ENCODE measurements at regions not wholly inside any gene's neighbourhood (a gene's known extent, or its start where the extent isn't known, plus 50 kb on each side); places are given as distances from the start of the nearest gene placed in this dataset.

DNA sequence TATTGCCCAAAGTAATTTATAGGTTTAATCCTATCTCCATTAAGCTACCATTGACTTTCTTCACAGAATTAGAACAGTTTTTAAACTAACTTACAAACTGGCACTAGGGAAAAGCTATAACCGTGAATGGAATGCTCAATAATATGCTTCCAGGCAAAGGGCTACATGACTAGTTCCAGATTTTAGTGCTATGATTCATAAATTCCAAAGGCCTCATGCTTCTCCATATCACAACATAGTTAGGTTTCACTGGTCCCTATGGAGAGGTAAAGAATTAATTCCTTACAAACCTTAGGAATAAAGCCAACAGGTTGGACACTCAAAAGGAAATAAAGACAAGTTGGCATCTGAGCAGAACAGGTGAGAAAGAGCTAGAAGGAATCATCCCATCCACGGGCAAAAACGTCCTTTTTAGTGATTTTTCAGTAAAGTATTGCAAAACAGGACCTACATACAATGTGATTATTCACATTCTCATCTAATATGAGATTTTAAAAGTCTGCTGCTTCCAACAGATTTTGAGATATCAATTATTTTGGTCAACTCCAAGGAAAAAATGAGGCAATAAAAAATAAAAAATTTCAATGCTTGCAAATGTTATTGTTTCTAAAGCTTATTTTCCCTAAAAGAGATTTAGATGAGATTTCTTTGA, 97.0 kb upstream of the TARS1 start:
- TF ChIP-seq, protein P1, sequence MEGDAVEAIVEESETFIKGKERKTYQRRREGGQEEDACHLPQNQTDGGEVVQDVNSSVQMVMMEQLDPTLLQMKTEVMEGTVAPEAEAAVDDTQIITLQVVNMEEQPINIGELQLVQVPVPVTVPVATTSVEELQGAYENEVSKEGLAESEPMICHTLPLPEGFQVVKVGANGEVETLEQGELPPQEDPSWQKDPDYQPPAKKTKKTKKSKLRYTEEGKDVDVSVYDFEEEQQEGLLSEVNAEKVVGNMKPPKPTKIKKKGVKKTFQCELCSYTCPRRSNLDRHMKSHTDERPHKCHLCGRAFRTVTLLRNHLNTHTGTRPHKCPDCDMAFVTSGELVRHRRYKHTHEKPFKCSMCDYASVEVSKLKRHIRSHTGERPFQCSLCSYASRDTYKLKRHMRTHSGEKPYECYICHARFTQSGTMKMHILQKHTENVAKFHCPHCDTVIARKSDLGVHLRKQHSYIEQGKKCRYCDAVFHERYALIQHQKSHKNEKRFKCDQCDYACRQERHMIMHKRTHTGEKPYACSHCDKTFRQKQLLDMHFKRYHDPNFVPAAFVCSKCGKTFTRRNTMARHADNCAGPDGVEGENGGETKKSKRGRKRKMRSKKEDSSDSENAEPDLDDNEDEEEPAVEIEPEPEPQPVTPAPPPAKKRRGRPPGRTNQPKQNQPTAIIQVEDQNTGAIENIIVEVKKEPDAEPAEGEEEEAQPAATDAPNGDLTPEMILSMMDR (IDR thresholded peaks at IDR 0.05; ENCODE audit: low read depth, low read length): no peak
- H3K4me3 ChIP-seq (ENCODE audit: low read depth, low read length): no peak overlapping the region

- TF ChIP-seq, protein P1 (IDR thresholded peaks at IDR 0.05; ENCODE audit: low read depth, low read length): no peak
These were observed 94.2 kb upstream of the TARS1 start for GRCh38 chr5:33346534-33346933.

GRCh38 chr5:33361781-33362180, 79.0 kb upstream of the TARS1 start:
- TF ChIP-seq, protein P1 (IDR thresholded peaks at IDR 0.05; ENCODE audit: low read depth, low read length): no peak
- H3K4me3 ChIP-seq (ENCODE audit: low read depth, low read length): no peak overlapping the region

More at GRCh38 chr5:33346534-33346933, 94.2 kb upstream of the TARS1 start:
- no peak overlapping the region for H3K4me3 ChIP-seq (ENCODE audit: low read depth, low read length)

GRCh38 chr5:33362915-33363314, 77.8 kb upstream of the TARS1 start:
- TF ChIP-seq, protein P1 (IDR thresholded peaks at IDR 0.05; ENCODE audit: low read depth, low read length): no peak
- no peak overlapping the region for H3K4me3 ChIP-seq (ENCODE audit: low read depth, low read length)

- TF ChIP-seq, protein P1 (IDR thresholded peaks at IDR 0.05; ENCODE audit: low read depth, low read length): no peak
These were observed 77.2 kb upstream of the TARS1 start for GRCh38 chr5:33363537-33363936.

GRCh38 chr5:33364406-33364805, 76.4 kb upstream of the TARS1 start:
- TF ChIP-seq, protein P1 (IDR thresholded peaks at IDR 0.05; ENCODE audit: low read depth, low read length): no peak

More at GRCh38 chr5:33363537-33363936, 77.2 kb upstream of the TARS1 start:
- no peak overlapping the region for H3K4me3 ChIP-seq (ENCODE audit: low read depth, low read length)

GRCh38 chr5:33367416-33367815, 73.3 kb upstream of the TARS1 start:
- TF ChIP-seq, protein P1 (IDR thresholded peaks at IDR 0.05; ENCODE audit: low read depth, low read length): no peak
- H3K4me3 ChIP-seq (ENCODE audit: low read depth, low read length): no peak overlapping the region

More at GRCh38 chr5:33364406-33364805, 76.4 kb upstream of the TARS1 start:
- H3K4me3 ChIP-seq (ENCODE audit: low read depth, low read length): no peak overlapping the region
